IMR-90 (cell line): ENCODE measurements at regions not wholly inside any gene's neighbourhood (a gene's known extent, or its start where the extent isn't known, plus 50 kb on each side); places are given as distances from the start of the nearest gene placed in this dataset.

ENCODE experiments used
- ATAC-seq: fragments of 200-7000 bp; cut with Tn5 transposase; 2 replicates; pipeline ENCODE4 v1.9.1; 2020; ENCODE audit warnings: low read depth, mild to moderate bottlenecking, moderate library complexity
- BruUV-seq: library from RNA; stranded (reverse); fragments of 400-500 nt; replicated peaks from 2 replicates; lab custom pipeline; 2021; lab: Mats Ljungman, UMichigan
- CTCF ChIA-PET: fragments of 300-600 bp; formaldehyde crosslinking; extraction: SDS; loops from one replicate; lab custom pipeline; 2021; ENCODE audit warnings: antibody characterized with exemption; lab: Yijun Ruan, JAX
- POLR2A ChIA-PET: fragments of 300-600 bp; sonication (Branson Sonifier 250); formaldehyde crosslinking; loops from one replicate; lab custom pipeline; 2022; ENCODE audit warnings: antibody characterized with exemption; ENCODE audit not compliant: unreplicated experiment; lab: Charles Lee
- DNase-seq: peaks from one replicate; pipeline ENCODE4 v3.0.0; 2013
- H2AFZ ChIP-seq: replicated peaks from 2 replicates; pipeline ENCODE3; 2013; ENCODE audit warnings: low read length, mild to moderate bottlenecking; ENCODE audit not compliant: poor library complexity
- H2AK5ac ChIP-seq: 2 replicates; pipeline ENCODE4 v1.6.1; 2013; ENCODE audit warnings: low read depth, low read length, inconsistent platforms
- H2AK9ac ChIP-seq: replicated peaks from 2 replicates; pipeline ENCODE3; 2013; ENCODE audit warnings: mild to moderate bottlenecking, low read depth, low read length, moderate library complexity; ENCODE audit not compliant: poor library complexity
- H2BK120ac ChIP-seq: 2 replicates; pipeline ENCODE4 v1.6.1; 2013; ENCODE audit warnings: low read depth, low read length, inconsistent platforms
- H2BK15ac ChIP-seq: 3 replicates; pipeline ENCODE4 v1.6.1; 2013; ENCODE audit warnings: low read depth, low read length, inconsistent platforms
- H2BK20ac ChIP-seq: 2 replicates; pipeline ENCODE4 v1.6.1; 2013; ENCODE audit warnings: low read depth, mild to moderate bottlenecking, inconsistent platforms, low read length, moderate library complexity
- H2BK5ac ChIP-seq: 2 replicates; pipeline ENCODE4 v1.6.1; 2013; ENCODE audit warnings: mild to moderate bottlenecking, low read depth, low read length, inconsistent platforms; ENCODE audit not compliant: poor library complexity, severe bottlenecking
- H3K14ac ChIP-seq: replicated peaks from 2 replicates; pipeline ENCODE4 v1.6.1; 2013; ENCODE audit warnings: low read depth, low read length, inconsistent platforms
- H3K18ac ChIP-seq: 2 replicates; pipeline ENCODE4 v1.6.1; 2013; ENCODE audit warnings: low read depth, low read length, control low read depth
- H3K23ac ChIP-seq: 2 replicates; pipeline ENCODE4 v1.6.1; 2013; ENCODE audit warnings: low read depth, low read length, inconsistent platforms
- H3K27ac ChIP-seq: 2 replicates; pipeline ENCODE4 v1.5.1; 2013; ENCODE audit warnings: mild to moderate bottlenecking, control low read depth, low read length; ENCODE audit not compliant: insufficient read depth
- H3K27me3 ChIP-seq: 2 replicates; pipeline ENCODE4 v1.6.1; 2013; ENCODE audit warnings: low read length; ENCODE audit not compliant: control insufficient read depth, insufficient read depth
- H3K36me3 ChIP-seq: 2 replicates; pipeline ENCODE4 v1.6.1; 2013; ENCODE audit warnings: low read length, mixed read lengths; ENCODE audit not compliant: control insufficient read depth, insufficient read depth
- H3K4ac ChIP-seq: 2 replicates; pipeline ENCODE4 v1.6.1; 2013; ENCODE audit warnings: low read depth, low read length, inconsistent platforms
- H3K4me1 ChIP-seq: 2 replicates; pipeline ENCODE4 v1.6.1; 2013; ENCODE audit warnings: low read length, mixed read lengths; ENCODE audit not compliant: control insufficient read depth, insufficient read depth
- H3K4me2 ChIP-seq: 2 replicates; pipeline ENCODE4 v1.6.1; 2013; ENCODE audit warnings: low read depth, mild to moderate bottlenecking, control low read depth, low read length, moderate library complexity
- H3K4me3 ChIP-seq: 2 replicates; pipeline ENCODE4 v1.5.1; 2013; ENCODE audit warnings: low read depth, mild to moderate bottlenecking, control low read depth, low read length, moderate library complexity; ENCODE audit not compliant: insufficient read depth
- H3K56ac ChIP-seq: 2 replicates; pipeline ENCODE4 v1.6.1; 2013; ENCODE audit warnings: low read length, inconsistent platforms; ENCODE audit not compliant: insufficient read depth; ENCODE audit errors: extremely low read depth
- H3K79me1 ChIP-seq, 2 experiments: 2 replicates each; pipeline ENCODE4 v1.6.1; 2013; ENCODE audit warnings: low read length in 2 of 2, inconsistent platforms in 1 of 2, low read depth in 1 of 2
- H3K9ac ChIP-seq: 2 replicates; pipeline ENCODE4 v1.6.1; 2013; ENCODE audit warnings: low read depth, low read length, control low read depth
- H3K9me1 ChIP-seq: 2 replicates; pipeline ENCODE4 v1.6.1; 2013; ENCODE audit warnings: low read length, inconsistent platforms; ENCODE audit not compliant: insufficient read depth
- H3K9me3 ChIP-seq: 2 replicates; pipeline ENCODE4 v1.6.1; 2013; ENCODE audit warnings: low read length; ENCODE audit not compliant: control insufficient read depth, insufficient read depth
- H4K20me1 ChIP-seq: 2 replicates; pipeline ENCODE4 v1.6.1; 2013; ENCODE audit warnings: low read length, inconsistent platforms; ENCODE audit not compliant: insufficient read depth
- H4K5ac ChIP-seq: 2 replicates; pipeline ENCODE4 v1.6.1; 2013; ENCODE audit warnings: mild to moderate bottlenecking, low read depth, low read length, control low read depth
- H4K8ac ChIP-seq, 2 experiments: 2 replicates each; pipeline ENCODE4 v1.6.1; 2013; ENCODE audit warnings: low read depth in 2 of 2, low read length in 2 of 2, control low read depth in 1 of 2, inconsistent platforms in 1 of 2
- H4K91ac ChIP-seq: 2 replicates; pipeline ENCODE4 v1.6.1; 2013; ENCODE audit warnings: low read depth, low read length, inconsistent platforms; ENCODE audit not compliant: insufficient read depth
- BHLHE40 ChIP-seq: fragments of 150-350 bp; IDR thresholded peaks from 2 replicates; pipeline ENCODE4 v1.6.1; 2016; ENCODE audit warnings: mild to moderate bottlenecking, low read depth, low read length
- CEBPB ChIP-seq: IDR thresholded peaks from 2 replicates; pipeline ENCODE4 v1.6.1; 2012; ENCODE audit warnings: low read depth, low read length, improper control_type of control experiment
- CHD1 ChIP-seq: IDR thresholded peaks from 2 replicates; pipeline ENCODE4 v1.6.1; 2012; ENCODE audit warnings: low read depth, low read length, improper control_type of control experiment
- FOS ChIP-seq: fragments of 150-350 bp; IDR thresholded peaks from 2 replicates; pipeline ENCODE4 v1.6.1; 2016; ENCODE audit warnings: low read depth, low read length
- MAFK ChIP-seq: IDR thresholded peaks from 2 replicates; pipeline ENCODE4 v1.6.1; 2012; ENCODE audit warnings: low read depth, low read length, improper control_type of control experiment
- MAZ ChIP-seq: IDR thresholded peaks from 2 replicates; pipeline ENCODE4 v1.6.1; 2012; ENCODE audit warnings: low read depth, mild to moderate bottlenecking, low read length, improper control_type of control experiment, moderate library complexity, borderline replicate concordance
- MXI1 ChIP-seq: IDR thresholded peaks from 2 replicates; pipeline ENCODE4 v1.6.1; 2012; ENCODE audit warnings: low read depth, mild to moderate bottlenecking, low read length, moderate library complexity, borderline replicate concordance
- NFE2L2 ChIP-seq: fragments of 150-350 bp; IDR thresholded peaks from 2 replicates; pipeline ENCODE4 v1.6.1; 2016; ENCODE audit warnings: low read depth, mild to moderate bottlenecking, low read length
- POLR2A ChIP-seq: IDR thresholded peaks from 2 replicates; pipeline ENCODE4 v1.6.1; 2012; ENCODE audit warnings: mild to moderate bottlenecking, low read depth, low read length
- RAD21 ChIP-seq: IDR thresholded peaks from 2 replicates; pipeline ENCODE4 v1.6.1; 2012; ENCODE audit warnings: low read length, improper control_type of control experiment
- RCOR1 ChIP-seq: IDR thresholded peaks from 2 replicates; pipeline ENCODE4 v1.6.1; 2012; ENCODE audit warnings: mild to moderate bottlenecking, low read length, improper control_type of control experiment; ENCODE audit not compliant: insufficient replicate concordance
- RFX5 ChIP-seq: IDR thresholded peaks from 2 replicates; pipeline ENCODE4 v1.8.0; 2012; ENCODE audit warnings: low read depth, mild to moderate bottlenecking, low read length, moderate library complexity
- SMC3 ChIP-seq: fragments of 150-350 bp; IDR thresholded peaks from 2 replicates; pipeline ENCODE4 v1.6.1; 2016; ENCODE audit warnings: low read depth, mild to moderate bottlenecking, antibody characterized with exemption, low read length, moderate library complexity
- USF2 ChIP-seq: fragments of 150-350 bp; IDR thresholded peaks from 2 replicates; pipeline ENCODE4 v1.6.1; 2017; ENCODE audit warnings: mild to moderate bottlenecking, antibody characterized with exemption, low read length, low read depth
- WGBS, 2 experiments: methylation state at CpG; one replicate each; pipeline versions ENCODE4 v1.1.5 to v1.1.7; 2013; ENCODE audit warnings: missing lambda C conversion rate in 2 of 2; ENCODE audit not compliant: insufficient read length in 1 of 2; ENCODE audit errors: extremely low coverage in 2 of 2; 5-methylcytosine and 5-hydroxymethylcytosine counted together
- dilution Hi-C: fragments of 300-500 bp; cut with HindIII; formaldehyde crosslinking; loops from one replicate; pipeline ENCODE4 v1.14.3; 2018; ENCODE audit warnings: low sequenced_read_pairs; ENCODE audit not compliant: unreplicated experiment
- in situ Hi-C: fragments of 300-500 bp; cut with MboI; formaldehyde crosslinking; loops from 3 replicates; pipeline ENCODE4 v1.14.3; 2019; ENCODE audit warnings: low sequenced_read_pairs, inconsistent platforms, mixed read lengths
- intact Hi-C: fragments of 100-400 bp; cut with micrococcal nuclease; formaldehyde crosslinking; loops from 2 replicates; pipeline ENCODE4 v1.10.0; 2022
- TF ChIP-seq, protein P1 (sequence below): fragments of 150-350 bp; IDR thresholded peaks from 2 replicates; pipeline ENCODE4 v1.6.1; 2016; ENCODE audit warnings: low read depth, mild to moderate bottlenecking, low read length, moderate library complexity, borderline replicate concordance
- TF ChIP-seq, protein P2 (sequence below): conservative IDR thresholded peaks from 2 replicates; pipeline ENCODE4 v1.5.1; 2012; ENCODE audit warnings: mild to moderate bottlenecking, low read depth, low read length, improper control_type of control experiment

GRCh38 chr11:105361651-105362050 is 222.1 kb upstream of the CARD18 start:
- no peak for DNase-seq

More at GRCh38 chr11:105361651-105362050, 222.1 kb upstream of the CARD18 start:
- no CpG with 5 or more reads among the region's 1 CpG for WGBS, 2 experiments
- Histone ChIP-seq H3K23ac (no peak overlapping the region), H2BK5ac (no peak overlapping the region), H3K79me1 (no peaks in the 10 kb centered on the region), H3K4me1 (no peaks in the 10 kb centered on the region), H2BK20ac (no peak overlapping the region), H3K9me1 (no peaks in the 10 kb centered on the region; the same call in 1 of the 2 replicates), H4K8ac (no peak overlapping the region), H3K27ac (no peak overlapping the region), H3K56ac (no peak overlapping the region), H3K18ac (no peak overlapping the region), H4K5ac (no peak overlapping the region), H2AK9ac (no peak overlapping the region), H3K4ac (no peak overlapping the region), H2BK15ac (no peak overlapping the region), H2BK120ac (no peak overlapping the region), H4K20me1 (no peaks in the 10 kb centered on the region), H3K9me3 (no peaks in the 10 kb centered on the region), H3K14ac (no peak overlapping the region), H3K36me3 (no peaks in the 10 kb centered on the region), H3K4me2 (no peak overlapping the region), H2AK5ac (no peak overlapping the region), H3K4me3 (no peak overlapping the region), H4K91ac (no peak overlapping the region), H2AFZ (no peak overlapping the region), H3K27me3 (no peaks in the 10 kb centered on the region), H3K9ac (no peak overlapping the region)
- ChIA-PET POLR2A (no interaction called here), CTCF (no interaction called here)
- no peak for ATAC-seq
- in situ Hi-C loops (no loop called here), intact Hi-C loops (no loop called here), dilution Hi-C loops (no loop called here)
- TF ChIP-seq MAZ, result no peak
- no peak for TF ChIP-seq MXI1
- TF ChIP-seq RCOR1, result no peak
- no peak for TF ChIP-seq MAFK
- TF ChIP-seq POLR2A, result no peak
- no peak for TF ChIP-seq USF2
- TF ChIP-seq, protein P1, sequence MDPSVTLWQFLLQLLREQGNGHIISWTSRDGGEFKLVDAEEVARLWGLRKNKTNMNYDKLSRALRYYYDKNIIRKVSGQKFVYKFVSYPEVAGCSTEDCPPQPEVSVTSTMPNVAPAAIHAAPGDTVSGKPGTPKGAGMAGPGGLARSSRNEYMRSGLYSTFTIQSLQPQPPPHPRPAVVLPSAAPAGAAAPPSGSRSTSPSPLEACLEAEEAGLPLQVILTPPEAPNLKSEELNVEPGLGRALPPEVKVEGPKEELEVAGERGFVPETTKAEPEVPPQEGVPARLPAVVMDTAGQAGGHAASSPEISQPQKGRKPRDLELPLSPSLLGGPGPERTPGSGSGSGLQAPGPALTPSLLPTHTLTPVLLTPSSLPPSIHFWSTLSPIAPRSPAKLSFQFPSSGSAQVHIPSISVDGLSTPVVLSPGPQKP, result no peak
- TF ChIP-seq CEBPB, result no peak
- no peak for TF ChIP-seq RFX5
- no peak for TF ChIP-seq SMC3
- no peak for TF ChIP-seq BHLHE40
- TF ChIP-seq, protein P2, sequence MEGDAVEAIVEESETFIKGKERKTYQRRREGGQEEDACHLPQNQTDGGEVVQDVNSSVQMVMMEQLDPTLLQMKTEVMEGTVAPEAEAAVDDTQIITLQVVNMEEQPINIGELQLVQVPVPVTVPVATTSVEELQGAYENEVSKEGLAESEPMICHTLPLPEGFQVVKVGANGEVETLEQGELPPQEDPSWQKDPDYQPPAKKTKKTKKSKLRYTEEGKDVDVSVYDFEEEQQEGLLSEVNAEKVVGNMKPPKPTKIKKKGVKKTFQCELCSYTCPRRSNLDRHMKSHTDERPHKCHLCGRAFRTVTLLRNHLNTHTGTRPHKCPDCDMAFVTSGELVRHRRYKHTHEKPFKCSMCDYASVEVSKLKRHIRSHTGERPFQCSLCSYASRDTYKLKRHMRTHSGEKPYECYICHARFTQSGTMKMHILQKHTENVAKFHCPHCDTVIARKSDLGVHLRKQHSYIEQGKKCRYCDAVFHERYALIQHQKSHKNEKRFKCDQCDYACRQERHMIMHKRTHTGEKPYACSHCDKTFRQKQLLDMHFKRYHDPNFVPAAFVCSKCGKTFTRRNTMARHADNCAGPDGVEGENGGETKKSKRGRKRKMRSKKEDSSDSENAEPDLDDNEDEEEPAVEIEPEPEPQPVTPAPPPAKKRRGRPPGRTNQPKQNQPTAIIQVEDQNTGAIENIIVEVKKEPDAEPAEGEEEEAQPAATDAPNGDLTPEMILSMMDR, result no peak
- no peak for TF ChIP-seq NFE2L2
- no peak for TF ChIP-seq CHD1
- TF ChIP-seq FOS, result no peak
- TF ChIP-seq RAD21, result no peak
- no TSS peak for BruUV-seq
